Brain microvascular endothelial cell (primary cell): ENCODE measurements at regions not wholly inside any gene's neighbourhood (a gene's known extent, or its start where the extent isn't known, plus 50 kb on each side); places are given as distances from the start of the nearest gene placed in this dataset.
"Not testable (repeated sequence)": the region's sequence is repeated elsewhere in the genome, so short reads cannot be mapped to it uniquely, and the experiment has no call there.

Source experiments
- DNase-seq: peaks from one replicate; pipeline ENCODE4 v3.0.0-alpha.2; 2020
- H3K27ac ChIP-seq: fragments of 250-450 bp; sonication (Bioruptor Pico); 2 replicates; pipeline ENCODE4 v1.5.1; 2020; ENCODE audit warnings: mild to moderate bottlenecking, moderate library complexity
- H3K27me3 ChIP-seq: fragments of 250-450 bp; sonication (Bioruptor Pico); replicated peaks from 2 replicates; pipeline ENCODE4 v1.5.1; 2020; ENCODE audit warnings: mild to moderate bottlenecking
- H3K36me3 ChIP-seq: fragments of 250-450 bp; sonication (Bioruptor Pico); replicated peaks from 2 replicates; pipeline ENCODE4 v1.5.1; 2020; ENCODE audit warnings: mild to moderate bottlenecking
- H3K4me3 ChIP-seq: 2 replicates; pipeline ENCODE4 v1.5.1; 2011; ENCODE audit warnings: low read depth, mild to moderate bottlenecking, control low read depth, low read length, moderate library complexity
- CTCF ChIP-seq: IDR thresholded peaks from 2 replicates; pipeline ENCODE4 v1.5.1; 2011; ENCODE audit warnings: low read depth, mild to moderate bottlenecking, moderate library complexity, low read length, control low read depth, inconsistent platforms; ENCODE audit errors: missing control alignments
- in situ Hi-C: cut with HindIII; loops from 2 replicates; pipeline ENCODE4 v1.10.0; 2017; ENCODE audit warnings: low sequenced_read_pairs, low pct_ligation_motif_present

GRCh38 chr9:13920557-13920956, 393.4 kb downstream of the NFIB start:
- H3K27me3 ChIP-seq: no peaks in the 10 kb centered on the region
- no peak overlapping the region for H3K27ac ChIP-seq
- TF ChIP-seq CTCF: no peak
- no peaks in the 10 kb centered on the region for H3K36me3 ChIP-seq
- in situ Hi-C loops: no loop called here
- no peak for DNase-seq
- H3K4me3 ChIP-seq: no peak overlapping the region

GRCh38 chr9:13919401-13919800, 394.5 kb downstream of the NFIB start:
- TF ChIP-seq CTCF: no peak
- no peak overlapping the region for H3K27ac ChIP-seq
- H3K27me3 ChIP-seq: no peaks in the 10 kb centered on the region
- no peak overlapping the region for H3K4me3 ChIP-seq
- DNase-seq: no peak
- H3K36me3 ChIP-seq: no peaks in the 10 kb centered on the region
- in situ Hi-C loops: no loop called here

GRCh38 chr9:13917534-13917933, 396.4 kb downstream of the NFIB start:
- no peak overlapping the region for H3K4me3 ChIP-seq
- TF ChIP-seq CTCF: no peak
- H3K27me3 ChIP-seq: no peaks in the 10 kb centered on the region
- in situ Hi-C loops: no loop called here
- no peaks in the 10 kb centered on the region for H3K36me3 ChIP-seq
- H3K27ac ChIP-seq: no peak overlapping the region
- no peak for DNase-seq

GRCh38 chr9:13915591-13916301, 398.2 kb downstream of the NFIB start:
- Histone ChIP-seq H3K27ac (no peak overlapping the region), H3K4me3 (no peak overlapping the region), H3K36me3 (no peaks in the 10 kb centered on the region), H3K27me3 (no peaks in the 10 kb centered on the region)
- peak; percentile 53 for DNase-seq
- in situ Hi-C loops: no loop called here
- no peak for TF ChIP-seq CTCF

- Histone ChIP-seq H3K4me3 (no peak overlapping the region), H3K36me3 (no peaks in the 10 kb centered on the region), H3K27ac (no peak overlapping the region), H3K27me3 (no peaks in the 10 kb centered on the region)
- no peak for DNase-seq
- TF ChIP-seq CTCF: no peak
- in situ Hi-C loops: no loop called here
Observed at GRCh38 chr9:13915131-13915530, 398.8 kb downstream of the NFIB start.

GRCh38 chr9:13911473-13911872, 402.5 kb downstream of the NFIB start:
- Histone ChIP-seq H3K27ac (no peak overlapping the region), H3K36me3 (no peaks in the 10 kb centered on the region)

GRCh38 chr9:13907842-13908241, 406.1 kb downstream of the NFIB start:
- DNase-seq, H3K4me3 ChIP-seq, H3K27me3 ChIP-seq, in situ Hi-C loops, H3K27ac ChIP-seq, H3K36me3 ChIP-seq: not testable (repeated sequence)

More at GRCh38 chr9:13911473-13911872, 402.5 kb downstream of the NFIB start:
- Histone ChIP-seq H3K27me3 (no peaks in the 10 kb centered on the region), H3K4me3 (no peak overlapping the region)
- no peak for DNase-seq
- TF ChIP-seq CTCF: no peak
- in situ Hi-C loops: no loop called here
